ENCODE measurements at regions not wholly inside any gene's neighbourhood (a gene's known extent, or its start where the extent isn't known, plus 50 kb on each side); places are given as distances from the start of the nearest gene placed in this dataset.

DNA sequence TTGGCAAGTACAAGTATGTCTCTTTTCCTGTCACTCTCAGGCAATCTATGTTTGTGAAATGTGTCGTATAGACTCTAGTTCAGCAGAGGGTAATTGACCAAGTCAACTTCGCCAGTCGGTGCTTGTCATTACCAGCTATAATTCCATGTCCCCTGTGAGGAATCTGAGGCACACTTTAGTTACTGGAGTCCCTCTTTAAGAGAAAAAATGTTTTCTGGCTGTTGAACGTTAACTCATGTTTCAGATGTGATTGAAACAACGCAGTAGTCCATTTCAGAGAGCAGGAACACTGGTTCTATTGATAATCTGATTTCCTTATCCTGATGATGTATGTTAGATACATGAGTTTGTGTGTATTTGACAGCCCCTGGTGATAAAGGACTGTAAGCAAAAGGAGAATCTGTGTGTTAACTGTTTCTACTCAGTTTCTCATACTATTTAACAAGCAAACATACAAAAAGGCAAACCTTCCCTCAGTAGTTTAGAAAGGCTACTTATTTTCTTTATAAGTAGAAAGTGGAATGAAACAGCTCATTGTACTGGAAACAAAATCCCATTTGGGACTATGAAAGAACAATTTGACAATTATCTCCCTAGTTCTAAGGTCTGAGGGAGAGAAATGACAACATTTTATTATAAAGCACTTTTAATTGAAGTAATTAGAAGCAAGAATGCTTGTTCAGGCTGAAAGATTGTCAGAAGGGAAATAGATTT, 161.1 kb upstream of the TRHDE start:
- peaks cover 2% of the 10 kb centered on the region for H3F3A ChIP-seq (ENCODE audit: insufficient read depth, low read length, poor library complexity, severe bottlenecking)
- TF ChIP-seq TAF1 (IDR thresholded peaks at IDR 0.05; ENCODE audit: low read depth), result no peak
- TF ChIP-seq SMC3 (conservative IDR thresholded peaks at IDR 0.05; ENCODE audit: poor library complexity), result peak; percentile 23
- TF ChIP-seq POLR2AphosphoS5 (IDR thresholded peaks at IDR 0.05), result peak; percentile 81
- peak; percentile 37 for TF ChIP-seq RAD21 (conservative IDR thresholded peaks at IDR 0.05)
- peak; percentile 96 for TF ChIP-seq EP300 (conservative IDR thresholded peaks at IDR 0.05; ENCODE audit: poor library complexity, severe bottlenecking)
- no peaks in the 10 kb centered on the region for H3K27me3 ChIP-seq (ENCODE audit: insufficient read depth, low read depth, low read length)
- H2AFZ ChIP-seq (ENCODE audit: low read depth, low read length), result no peak overlapping the region
- no peaks in the 10 kb centered on the region for H3K36me3 ChIP-seq (ENCODE audit: insufficient read depth, low read length)
- H4K20me1 ChIP-seq (ENCODE audit: insufficient read depth), result no peaks in the 10 kb centered on the region
- peak overlapping the region; percentile 63 for H3K4me2 ChIP-seq (ENCODE audit: low read length)
- H3K9me2 ChIP-seq (ENCODE audit: insufficient read depth, low read length), result no peaks in the 10 kb centered on the region
- no peaks in the 10 kb centered on the region for H3K9me3 ChIP-seq (ENCODE audit: low read length)
- peak overlapping the region; percentile 46 for H3K4me3 ChIP-seq (ENCODE audit: low read length)
- H3K9ac ChIP-seq (ENCODE audit: low read length), result peak overlapping the region; percentile 20
- peak overlapping the region; percentile 83 for H3K27ac ChIP-seq (ENCODE audit: low read length)
- H3K79me2 ChIP-seq (replicated peaks; ENCODE audit: insufficient read depth, low read length), result no peaks in the 10 kb centered on the region

DNA sequence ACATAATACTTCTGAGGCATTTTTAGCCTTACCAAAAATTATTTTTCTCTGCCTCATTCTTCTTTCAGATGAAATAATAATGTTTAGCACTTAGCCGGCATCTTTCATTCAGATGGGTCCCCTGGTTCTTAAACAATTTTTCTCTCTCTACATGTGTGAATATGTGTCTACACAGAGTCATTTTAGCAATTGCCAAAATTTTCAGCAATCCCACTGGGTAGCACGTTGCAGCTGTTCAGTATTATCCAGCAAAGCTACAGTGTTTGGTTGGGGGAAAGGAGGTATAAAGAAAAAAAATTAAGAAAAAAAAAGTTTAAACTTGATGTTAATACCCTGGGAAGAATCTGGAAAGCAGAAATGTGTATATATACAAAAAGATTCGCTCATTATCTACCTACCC, 160.5 kb upstream of the TRHDE start:
- peak overlapping the region; percentile 46 for H3K4me3 ChIP-seq (ENCODE audit: low read length)
- H3K79me2 ChIP-seq (replicated peaks; ENCODE audit: insufficient read depth, low read length), result no peaks in the 10 kb centered on the region
- H3K9me2 ChIP-seq (ENCODE audit: insufficient read depth, low read length), result no peaks in the 10 kb centered on the region
- TF ChIP-seq SMC3 (conservative IDR thresholded peaks at IDR 0.05; ENCODE audit: poor library complexity) (no peak), EZH2 (IDR thresholded peaks at IDR 0.05; ENCODE audit: borderline replicate concordance, insufficient read depth, low read length, poor library complexity, severe bottlenecking) (no peak), MXI1 (conservative IDR thresholded peaks at IDR 0.05; ENCODE audit: poor library complexity, severe bottlenecking) (no peak), RAD21 (conservative IDR thresholded peaks at IDR 0.05) (no peak), TAF1 (IDR thresholded peaks at IDR 0.05; ENCODE audit: low read depth) (no peak), POLR2AphosphoS5 (IDR thresholded peaks at IDR 0.05) (no peak), EP300 (conservative IDR thresholded peaks at IDR 0.05; ENCODE audit: poor library complexity, severe bottlenecking) (no peak)
- TF ChIP-seq, protein P1, sequence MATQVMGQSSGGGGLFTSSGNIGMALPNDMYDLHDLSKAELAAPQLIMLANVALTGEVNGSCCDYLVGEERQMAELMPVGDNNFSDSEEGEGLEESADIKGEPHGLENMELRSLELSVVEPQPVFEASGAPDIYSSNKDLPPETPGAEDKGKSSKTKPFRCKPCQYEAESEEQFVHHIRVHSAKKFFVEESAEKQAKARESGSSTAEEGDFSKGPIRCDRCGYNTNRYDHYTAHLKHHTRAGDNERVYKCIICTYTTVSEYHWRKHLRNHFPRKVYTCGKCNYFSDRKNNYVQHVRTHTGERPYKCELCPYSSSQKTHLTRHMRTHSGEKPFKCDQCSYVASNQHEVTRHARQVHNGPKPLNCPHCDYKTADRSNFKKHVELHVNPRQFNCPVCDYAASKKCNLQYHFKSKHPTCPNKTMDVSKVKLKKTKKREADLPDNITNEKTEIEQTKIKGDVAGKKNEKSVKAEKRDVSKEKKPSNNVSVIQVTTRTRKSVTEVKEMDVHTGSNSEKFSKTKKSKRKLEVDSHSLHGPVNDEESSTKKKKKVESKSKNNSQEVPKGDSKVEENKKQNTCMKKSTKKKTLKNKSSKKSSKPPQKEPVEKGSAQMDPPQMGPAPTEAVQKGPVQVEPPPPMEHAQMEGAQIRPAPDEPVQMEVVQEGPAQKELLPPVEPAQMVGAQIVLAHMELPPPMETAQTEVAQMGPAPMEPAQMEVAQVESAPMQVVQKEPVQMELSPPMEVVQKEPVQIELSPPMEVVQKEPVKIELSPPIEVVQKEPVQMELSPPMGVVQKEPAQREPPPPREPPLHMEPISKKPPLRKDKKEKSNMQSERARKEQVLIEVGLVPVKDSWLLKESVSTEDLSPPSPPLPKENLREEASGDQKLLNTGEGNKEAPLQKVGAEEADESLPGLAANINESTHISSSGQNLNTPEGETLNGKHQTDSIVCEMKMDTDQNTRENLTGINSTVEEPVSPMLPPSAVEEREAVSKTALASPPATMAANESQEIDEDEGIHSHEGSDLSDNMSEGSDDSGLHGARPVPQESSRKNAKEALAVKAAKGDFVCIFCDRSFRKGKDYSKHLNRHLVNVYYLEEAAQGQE (IDR thresholded peaks at IDR 0.05; ENCODE audit: borderline replicate concordance), result no peak
- peaks cover 2% of the 10 kb centered on the region for H3F3A ChIP-seq (ENCODE audit: insufficient read depth, low read length, poor library complexity, severe bottlenecking)
- H3K36me3 ChIP-seq (ENCODE audit: insufficient read depth, low read length), result no peaks in the 10 kb centered on the region
- peak overlapping the region; percentile 83 for H3K27ac ChIP-seq (ENCODE audit: low read length)
- H4K20me1 ChIP-seq (ENCODE audit: insufficient read depth), result no peaks in the 10 kb centered on the region
- peak overlapping the region; percentile 20 for H3K9ac ChIP-seq (ENCODE audit: low read length)
- peak overlapping the region; percentile 26 for H3K4me2 ChIP-seq (ENCODE audit: low read length)
- no peak overlapping the region for H2AFZ ChIP-seq (ENCODE audit: low read depth, low read length)
- no peaks in the 10 kb centered on the region for H3K27me3 ChIP-seq (ENCODE audit: insufficient read depth, low read depth, low read length)
- H3K9me3 ChIP-seq (ENCODE audit: low read length), result peaks cover under 1% of the 10 kb centered on the region

DNA sequence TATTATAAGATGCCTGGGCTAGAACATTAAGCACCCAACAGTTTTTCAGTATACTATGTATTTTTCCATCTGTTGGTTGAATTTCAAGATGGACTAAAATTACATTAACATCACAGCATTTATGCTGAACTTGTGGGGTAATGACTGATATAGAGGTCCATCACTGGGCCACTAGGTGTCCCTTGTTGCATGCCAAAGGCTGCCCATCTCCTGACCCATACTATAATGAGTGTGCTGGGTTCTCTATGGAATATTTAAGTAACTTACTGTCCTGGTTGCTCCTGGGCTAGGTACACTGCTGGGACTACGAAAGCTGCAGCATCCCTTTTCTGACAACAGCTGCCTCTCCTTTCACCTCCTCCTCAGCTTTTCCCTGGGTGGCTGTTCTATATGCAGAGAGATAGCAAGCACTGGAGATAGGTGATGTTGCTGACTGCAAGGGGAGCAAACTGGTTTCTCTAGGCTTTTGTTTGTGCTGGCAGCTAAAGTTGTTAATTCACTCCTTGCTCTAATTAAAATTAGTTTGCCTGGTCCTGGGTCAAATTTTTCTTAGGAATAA, 138.6 kb upstream of the TRHDE start:
- Histone ChIP-seq H3F3A (ENCODE audit: insufficient read depth, low read length, poor library complexity, severe bottlenecking) (no peaks in the 10 kb centered on the region), H4K20me1 (ENCODE audit: insufficient read depth) (no peaks in the 10 kb centered on the region), H3K9ac (ENCODE audit: low read length) (no peak overlapping the region), H3K9me3 (ENCODE audit: low read length) (no peaks in the 10 kb centered on the region), H3K9me2 (ENCODE audit: insufficient read depth, low read length) (no peaks in the 10 kb centered on the region), H3K4me2 (ENCODE audit: low read length) (no peak overlapping the region), H3K27me3 (ENCODE audit: insufficient read depth, low read depth, low read length) (no peaks in the 10 kb centered on the region), H3K4me3 (ENCODE audit: low read length) (no peak overlapping the region), H3K27ac (ENCODE audit: low read length) (no peak overlapping the region), H2AFZ (ENCODE audit: low read depth, low read length) (no peak overlapping the region), H3K36me3 (ENCODE audit: insufficient read depth, low read length) (no peaks in the 10 kb centered on the region), H3K79me2 (replicated peaks; ENCODE audit: insufficient read depth, low read length) (no peaks in the 10 kb centered on the region)
- TF ChIP-seq MXI1 (conservative IDR thresholded peaks at IDR 0.05; ENCODE audit: poor library complexity, severe bottlenecking), result no peak
- TF ChIP-seq RAD21 (conservative IDR thresholded peaks at IDR 0.05), result no peak
- TF ChIP-seq, protein P1 (IDR thresholded peaks at IDR 0.05; ENCODE audit: borderline replicate concordance), result no peak
- TF ChIP-seq TAF1 (IDR thresholded peaks at IDR 0.05; ENCODE audit: low read depth), result no peak
- no peak for TF ChIP-seq EP300 (conservative IDR thresholded peaks at IDR 0.05; ENCODE audit: poor library complexity, severe bottlenecking)
- TF ChIP-seq EZH2 (IDR thresholded peaks at IDR 0.05; ENCODE audit: borderline replicate concordance, insufficient read depth, low read length, poor library complexity, severe bottlenecking), result no peak
- TF ChIP-seq POLR2AphosphoS5 (IDR thresholded peaks at IDR 0.05), result no peak

All from neural cell (in vitro differentiated cells).